ENCODE measurements at regions not wholly inside any gene's neighbourhood (a gene's known extent, or its start where the extent isn't known, plus 50 kb on each side); places are given as distances from the start of the nearest gene placed in this dataset.

DNA sequence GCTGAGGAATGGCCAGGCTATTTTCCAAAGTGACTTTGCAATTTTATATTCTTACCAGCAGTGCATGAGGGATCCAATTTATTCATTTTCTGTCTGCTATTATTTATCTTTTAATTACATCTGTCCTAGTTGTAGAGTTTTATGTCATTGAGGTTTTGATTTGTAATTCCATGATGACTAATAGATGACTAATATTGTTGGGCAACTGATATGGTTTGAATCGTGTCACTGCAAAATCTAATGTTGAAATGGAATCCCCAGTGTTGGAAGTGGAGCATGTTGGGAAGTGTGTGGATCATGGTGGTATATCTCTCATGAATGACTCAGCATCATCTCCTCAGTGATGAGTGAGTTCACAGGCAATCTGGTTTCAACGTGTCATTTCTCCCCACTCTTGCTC lies 201.5 kb downstream of the TBX22 start:
- no peaks in the 10 kb centered on the region for H4K20me1 ChIP-seq (replicated peaks in 1 of 2; ENCODE audit: control insufficient read depth in 1 of 2, insufficient read depth in 2 of 2, low read length in 2 of 2)
- H4K5ac ChIP-seq (ENCODE audit: insufficient read length, low read depth, low read length) = no peak overlapping the region
- H3K23ac ChIP-seq (ENCODE audit: insufficient read length) = no peak overlapping the region
- no peak overlapping the region for H3K4ac ChIP-seq (replicated peaks; ENCODE audit: insufficient read length, low read depth, low read length)
- no peak overlapping the region for H3K56ac ChIP-seq (replicated peaks; ENCODE audit: insufficient read length, low read depth, low read length)
- peaks cover 0 to 9% of the 10 kb centered on the region in 2 experiments; a peak in 1 of 4 replicates for H3K9me3 ChIP-seq (ENCODE audit: insufficient read depth in 2 of 2, low read depth in 1 of 2, low read length in 1 of 2)
- H4K8ac ChIP-seq (ENCODE audit: extremely low read depth, insufficient read depth, low read length) = no peak overlapping the region
- no peak overlapping the region for H2BK120ac ChIP-seq (replicated peaks; ENCODE audit: low read depth, low read length)
- no peaks in the 10 kb centered on the region for H3K27me3 ChIP-seq (replicated peaks in 1 of 4; ENCODE audit: control insufficient read depth in 3 of 4, extremely low read depth in 1 of 4, insufficient read depth in 3 of 4, low read length in 3 of 4)
- FAIRE-seq (no peak), DNase-seq (ENCODE audit: low read depth in 1 of 2, low spot score in 2 of 2) (no peak)
- CTCF ChIA-PET (ENCODE audit: partially characterized antibody) = no interaction called here
- H2AFZ ChIP-seq (ENCODE audit: low read length) = no peak overlapping the region
- H3K4me1 ChIP-seq (replicated peaks in 1 of 4; ENCODE audit: control insufficient read depth in 3 of 4, insufficient read depth in 4 of 4, low read length in 3 of 4) = no peaks in the 10 kb centered on the region
- H3K14ac ChIP-seq (ENCODE audit: insufficient read length) = no peak overlapping the region
- no peak overlapping the region for H3K18ac ChIP-seq (ENCODE audit: extremely low read depth, low read length)
- no peak overlapping the region for H4K91ac ChIP-seq (replicated peaks; ENCODE audit: insufficient read length, low read length)
- no peak overlapping the region for H2BK12ac ChIP-seq (ENCODE audit: low read depth, low read length)
- no peak overlapping the region for H2BK20ac ChIP-seq (ENCODE audit: low read length)
- 86% methylated on average over 2 of the region's 2 CpGs; no CpG with 5 or more reads in 1 of the 2 experiments for WGBS, 2 experiments (ENCODE audit: extremely low coverage in 1 of 2, insufficient coverage in 1 of 2, insufficient read length in 1 of 2, insufficient replicate concordance in 2 of 2, low coverage in 1 of 2, low lambda C conversion rate in 2 of 2, missing lambda C conversion rate in 1 of 2)
- H2BK15ac ChIP-seq (ENCODE audit: low read length) = no peak overlapping the region
- no peak overlapping the region for H3K27ac ChIP-seq (ENCODE audit: low read depth, low read length)
- H3K79me2 ChIP-seq (ENCODE audit: control insufficient read depth in 1 of 2, insufficient read depth in 2 of 2, low read length in 2 of 2) = no peaks in the 10 kb centered on the region
- TF ChIP-seq RAD21 (IDR thresholded peaks at IDR 0.05 in 1 of 2, conservative IDR thresholded peaks at IDR 0.05 in 1 of 2; ENCODE audit: low read depth in 2 of 2, low read length in 2 of 2) (no peak), EP300 (IDR thresholded peaks at IDR 0.05; ENCODE audit: borderline replicate concordance in 1 of 2, low read depth in 2 of 2, low read length in 2 of 2) (no peak), E2F6 (IDR thresholded peaks at IDR 0.05) (no peak), BCL11A (IDR thresholded peaks at IDR 0.05; ENCODE audit: low read depth in 2 of 2, low read length in 2 of 2) (no peak), POLR2AphosphoS5 (IDR thresholded peaks at IDR 0.05; ENCODE audit: low read depth, low read length) (no peak), NANOG (IDR thresholded peaks at IDR 0.05; ENCODE audit: insufficient read depth, low read depth, low read length, poor library complexity, severe bottlenecking) (no peak), SRF (IDR thresholded peaks at IDR 0.05; ENCODE audit: low read depth, low read length) (no peak), CREB1 (IDR thresholded peaks at IDR 0.05) (no peak), SP1 (IDR thresholded peaks at IDR 0.05; ENCODE audit: low read depth, low read length) (no peak), CTBP2 (IDR thresholded peaks at IDR 0.05; ENCODE audit: borderline replicate concordance, insufficient read depth, insufficient read length, low read length) (no peak), BRCA1 (IDR thresholded peaks at IDR 0.05; ENCODE audit: low read depth, low read length) (no peak)
- H2AK5ac ChIP-seq (ENCODE audit: low read depth, low read length) = no peak overlapping the region
- POLR2A ChIA-PET (ENCODE audit: partially characterized antibody) = no interaction called here
- H3K9ac ChIP-seq (replicated peaks in 1 of 4; ENCODE audit: extremely low read depth in 1 of 4, low read depth in 3 of 4, low read length in 3 of 4) = no peak overlapping the region
- no peak overlapping the region for H3K4me3 ChIP-seq (ENCODE audit: extremely low read depth in 1 of 4, insufficient read depth in 2 of 4, low read depth in 3 of 4, low read length in 4 of 4)
- no peaks in the 10 kb centered on the region for H3K23me2 ChIP-seq (ENCODE audit: low read depth, low read length)
- no peaks in the 10 kb centered on the region for H3K79me1 ChIP-seq (ENCODE audit: low read depth, low read length)
- no peaks in the 10 kb centered on the region for H3K36me3 ChIP-seq (ENCODE audit: control insufficient read depth in 2 of 4, insufficient read depth in 4 of 4, low read length in 3 of 4)
- no peak overlapping the region for H3K4me2 ChIP-seq (ENCODE audit: insufficient read depth in 1 of 2, low read depth in 2 of 2, low read length in 2 of 2)
- no peak overlapping the region for H2BK5ac ChIP-seq (ENCODE audit: low read depth, low read length)
